ENCODE measurements at regions not wholly inside any gene's neighbourhood (a gene's known extent, or its start where the extent isn't known, plus 50 kb on each side); places are given as distances from the start of the nearest gene placed in this dataset.

- Histone ChIP-seq H3K9me3 (peaks cover 4% of the 10 kb centered on the region), H3K4me3 (no peak overlapping the region), H3K36me3 (no peaks in the 10 kb centered on the region), H3K4me1 (no peaks in the 10 kb centered on the region), H3K27ac (no peak overlapping the region), H3K27me3 (no peaks in the 10 kb centered on the region)
- no peak for DNase-seq (ENCODE audit: low spot score in 2 of 2)
- 76% methylated on average over 4 of the region's 4 CpGs for WGBS
- TF ChIP-seq CTCF (IDR thresholded peaks at IDR 0.05) = no peak
- TF ChIP-seq EP300 (IDR thresholded peaks at IDR 0.05) = no peak
- TF ChIP-seq POLR2AphosphoS5 (IDR thresholded peaks at IDR 0.05) = no peak
- no peak for TF ChIP-seq POLR2A (IDR thresholded peaks at IDR 0.05)
Observed at GRCh38 chr10:33094263-33095051, 136.4 kb upstream of the ITGB1 start.

DNA sequence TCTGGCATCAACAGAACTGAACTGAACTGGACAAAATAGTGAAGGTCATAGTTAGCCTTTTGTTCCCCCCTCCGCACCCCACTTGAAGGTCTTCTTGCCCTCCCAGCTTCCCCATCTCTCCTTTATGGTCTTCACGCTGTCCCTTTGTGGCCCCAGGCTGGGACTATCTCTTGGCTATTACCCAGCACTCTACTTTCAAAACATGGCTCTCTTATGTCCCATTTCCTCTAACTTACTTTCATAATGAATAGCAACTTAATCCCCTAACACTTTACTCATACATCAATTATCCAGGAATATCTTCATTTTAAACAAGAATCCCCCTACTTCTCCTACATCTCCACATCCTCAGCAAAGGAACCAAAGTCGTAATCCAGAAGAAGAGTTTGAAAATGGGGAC lies 135.3 kb upstream of the ITGB1 start:
- no peak overlapping the region for H3K4me3 ChIP-seq
- no peak overlapping the region for H3K27ac ChIP-seq
- no peaks in the 10 kb centered on the region for H3K4me1 ChIP-seq
- no peaks in the 10 kb centered on the region for H3K36me3 ChIP-seq
- peaks cover 4% of the 10 kb centered on the region for H3K9me3 ChIP-seq
- DNase-seq (ENCODE audit: low spot score in 2 of 2) = no peak
- 93% methylated on average over 3 of the region's 3 CpGs for WGBS
- H3K27me3 ChIP-seq = no peaks in the 10 kb centered on the region
- no peak for TF ChIP-seq POLR2AphosphoS5 (IDR thresholded peaks at IDR 0.05)

GRCh38 chr10:33092596-33092995 lies 134.6 kb upstream of the ITGB1 start:
- WGBS = 93% methylated on average over 1 of the region's 1 CpG
- H3K9me3 ChIP-seq = peaks cover 4% of the 10 kb centered on the region
- no peak for DNase-seq (ENCODE audit: low spot score in 2 of 2)
- H3K4me1 ChIP-seq = no peaks in the 10 kb centered on the region
- no peak overlapping the region for H3K27ac ChIP-seq
- TF ChIP-seq CTCF (IDR thresholded peaks at IDR 0.05) (no peak), EP300 (IDR thresholded peaks at IDR 0.05) (no peak), POLR2A (IDR thresholded peaks at IDR 0.05) (no peak), POLR2AphosphoS5 (IDR thresholded peaks at IDR 0.05) (no peak)
- H3K27me3 ChIP-seq = no peaks in the 10 kb centered on the region
- H3K4me3 ChIP-seq = no peak overlapping the region
- H3K36me3 ChIP-seq = no peaks in the 10 kb centered on the region

DNA sequence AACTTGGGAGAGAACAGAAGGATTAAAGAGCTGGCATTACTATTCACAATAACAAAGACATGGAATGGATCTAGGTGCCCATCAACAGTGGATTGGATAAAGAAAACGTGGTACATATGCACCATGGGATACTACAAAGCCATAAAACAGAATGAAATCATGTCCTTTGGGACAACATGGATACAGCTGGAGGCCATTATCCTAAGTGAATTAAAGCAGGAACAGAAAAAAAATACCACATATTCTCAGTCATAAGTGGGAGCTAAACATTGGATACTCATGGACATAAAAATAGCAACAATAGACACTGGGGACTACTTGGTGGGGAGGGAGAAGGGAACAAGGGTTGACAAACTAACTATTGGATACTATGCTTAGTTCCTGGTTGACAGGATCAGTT lies 133.2 kb upstream of the ITGB1 start:
- TF ChIP-seq CTCF (IDR thresholded peaks at IDR 0.05) (no peak), POLR2AphosphoS5 (IDR thresholded peaks at IDR 0.05) (no peak), POLR2A (IDR thresholded peaks at IDR 0.05) (no peak), EP300 (IDR thresholded peaks at IDR 0.05) (no peak)
- no peak overlapping the region for H3K27ac ChIP-seq
- 35% methylated on average over 1 of the region's 1 CpG for WGBS
- H3K4me1 ChIP-seq = no peaks in the 10 kb centered on the region
- no peaks in the 10 kb centered on the region for H3K36me3 ChIP-seq
- no peak overlapping the region for H3K4me3 ChIP-seq
- peaks cover 4% of the 10 kb centered on the region for H3K9me3 ChIP-seq
- DNase-seq (ENCODE audit: low spot score in 2 of 2) = no peak
- no peaks in the 10 kb centered on the region for H3K27me3 ChIP-seq

DNA sequence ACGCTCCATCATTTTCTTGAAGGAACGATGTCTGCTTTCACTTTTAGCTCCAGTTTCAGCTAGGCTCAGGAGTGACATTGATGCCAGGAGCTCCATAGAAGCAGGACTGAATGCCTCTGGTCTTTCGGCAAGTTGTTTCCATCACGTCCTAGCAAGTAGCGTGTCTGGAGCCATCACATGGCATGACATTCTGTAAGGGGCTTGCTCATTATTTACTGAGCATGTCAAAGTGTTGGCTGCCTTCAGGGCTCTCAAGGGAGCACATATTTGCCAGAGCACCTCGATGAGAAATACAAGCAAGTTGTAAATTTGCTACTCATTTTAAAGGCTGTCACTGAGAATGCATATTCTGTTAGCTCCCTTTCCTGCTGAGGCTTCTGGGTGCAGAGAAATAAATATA lies 131.0 kb upstream of the ITGB1 start:
- TF ChIP-seq POLR2A (IDR thresholded peaks at IDR 0.05) (no peak), POLR2AphosphoS5 (IDR thresholded peaks at IDR 0.05) (no peak), EP300 (IDR thresholded peaks at IDR 0.05) (no peak), CTCF (IDR thresholded peaks at IDR 0.05) (no peak)
- Histone ChIP-seq H3K9me3 (no peaks in the 10 kb centered on the region), H3K27me3 (no peaks in the 10 kb centered on the region), H3K27ac (no peak overlapping the region), H3K36me3 (no peaks in the 10 kb centered on the region), H3K4me1 (no peaks in the 10 kb centered on the region), H3K4me3 (no peak overlapping the region)
- WGBS = 71% methylated on average over 6 of the region's 6 CpGs
- DNase-seq (ENCODE audit: low spot score in 2 of 2) = no peak

- H3K4me1 ChIP-seq = no peaks in the 10 kb centered on the region
- H3K4me3 ChIP-seq = no peak overlapping the region
- H3K27ac ChIP-seq = no peak overlapping the region
- no peak for DNase-seq (ENCODE audit: low spot score in 2 of 2)
- no peak for TF ChIP-seq POLR2A (IDR thresholded peaks at IDR 0.05)
- TF ChIP-seq CTCF (IDR thresholded peaks at IDR 0.05) = no peak
- TF ChIP-seq EP300 (IDR thresholded peaks at IDR 0.05) = no peak
- TF ChIP-seq POLR2AphosphoS5 (IDR thresholded peaks at IDR 0.05) = no peak
- H3K9me3 ChIP-seq = no peaks in the 10 kb centered on the region
- H3K36me3 ChIP-seq = no peaks in the 10 kb centered on the region
- 91% methylated on average over 1 of the region's 1 CpG for WGBS
- H3K27me3 ChIP-seq = no peaks in the 10 kb centered on the region
Observed at GRCh38 chr10:33087922-33088321, 129.9 kb upstream of the ITGB1 start.
